K562 (cell line): ENCODE measurements at regions not wholly inside any gene's neighbourhood (a gene's known extent, or its start where the extent isn't known, plus 50 kb on each side); places are given as distances from the start of the nearest gene placed in this dataset.

Source experiments
- ATAC-seq: fragments of 200-7000 bp; cut with Tn5 transposase; 3 replicates; pipeline ENCODE4 v1.9.1; 2020; ENCODE audit warnings: moderate library complexity
- BruUV-seq: library from RNA; stranded (reverse); fragments of 400-500 nt; replicated peaks from 2 replicates; lab custom pipeline; 2021; lab: Mats Ljungman, UMichigan
- CTCF ChIA-PET: fragments of 300-600 bp; formaldehyde crosslinking; extraction: SDS; loops from one replicate; lab custom pipeline; 2021; ENCODE audit warnings: low intra/inter-chr PET ratio; lab: Yijun Ruan, JAX
- POLR2A ChIA-PET: fragments of 300-600, 350-650 bp; sonication (Branson Sonifier 250); formaldehyde crosslinking; extraction: SDS; loops from one replicate; lab custom pipeline; 2021; ENCODE audit warnings: antibody characterized with exemption, inconsistent platforms; lab: Yijun Ruan, JAX
- DNase-seq, 4 experiments: peaks; one replicate each; pipeline versions ENCODE4 v3.0.0 to v3.0.0-alpha.2; 2011 to 2018; ENCODE audit warnings: low spot score in 3 of 4, mixed read lengths in 3 of 4; ENCODE audit errors: extremely low read depth in 1 of 4
- FAIRE-seq: peaks from 2 replicates; lab custom pipeline; 2011; peaks lifted over from hg19 to GRCh38; lab: Jason Lieb, UNC
- H2AFZ ChIP-seq: 2 replicates; pipeline ENCODE4 v1.6.0; 2011; ENCODE audit warnings: low read depth, low read length, control low read depth, inconsistent platforms
- H3K27ac ChIP-seq: fragments of 200-600 bp; 3 replicates; pipeline ENCODE4 v1.8.0; 2011; ENCODE audit warnings: low read depth, mild to moderate bottlenecking, control low read depth, inconsistent platforms, low read length, moderate library complexity, mixed read lengths; ENCODE audit errors: extremely low read depth
- H3K27me3 ChIP-seq, 2 experiments: fragments of 300-600 bp in 1 of 2; 2 replicates in 1 of 2; 3 replicates in 1 of 2; pipeline versions ENCODE4 v1.6.0 to v1.8.0; 2011; ENCODE audit warnings: inconsistent platforms in 2 of 2, low read length in 2 of 2, mild to moderate bottlenecking in 1 of 2, mixed read lengths in 1 of 2, moderate library complexity in 1 of 2; ENCODE audit not compliant: control insufficient read depth in 2 of 2, insufficient read depth in 2 of 2
- H3K36me3 ChIP-seq: fragments of 300-600 bp; 3 replicates; pipeline ENCODE4 v1.8.0; 2011; ENCODE audit warnings: mild to moderate bottlenecking, low read length, inconsistent platforms; ENCODE audit not compliant: control insufficient read depth, insufficient read depth
- H3K4me1 ChIP-seq, 2 experiments: fragments of 200-600 bp in 1 of 2; replicated peaks in 1 of 2; 2 replicates in 1 of 2; 3 replicates in 1 of 2; pipeline versions ENCODE4 v1.5.1 to v1.8.0; 2011; ENCODE audit warnings: inconsistent platforms in 2 of 2, low read length in 2 of 2, mild to moderate bottlenecking in 1 of 2, mixed read lengths in 1 of 2, moderate library complexity in 1 of 2; ENCODE audit not compliant: control insufficient read depth in 2 of 2, insufficient read depth in 2 of 2
- H3K4me2 ChIP-seq: 2 replicates; pipeline ENCODE4 v1.6.1; 2011; ENCODE audit warnings: low read length, control low read depth, inconsistent platforms, mixed read lengths; ENCODE audit not compliant: insufficient read depth
- H3K4me3 ChIP-seq: fragments of 200-600 bp; sonication (generic), shearing (Covaris generic); 2 replicates; pipeline ENCODE4 v1.5.1; 2016; ENCODE audit warnings: control low read depth, inconsistent platforms
- H3K79me2 ChIP-seq: fragments of 200-600 bp; 3 replicates; pipeline ENCODE4 v1.8.0; 2011; ENCODE audit warnings: low read length, inconsistent platforms; ENCODE audit not compliant: control insufficient read depth, insufficient read depth
- H3K9ac ChIP-seq, 2 experiments: 2 replicates each; pipeline versions ENCODE4 v1.6.0 to v1.6.1; 2011; ENCODE audit warnings: low read depth in 2 of 2, low read length in 2 of 2, control low read depth in 1 of 2, inconsistent platforms in 1 of 2, mild to moderate bottlenecking in 1 of 2, mixed read lengths in 1 of 2; ENCODE audit not compliant: insufficient read depth in 1 of 2
- H3K9me1 ChIP-seq: one replicate; pipeline ENCODE4 v1.6.0; 2011; ENCODE audit warnings: inconsistent platforms, mild to moderate bottlenecking, low read length, moderate library complexity; ENCODE audit not compliant: control insufficient read depth, insufficient read depth
- H3K9me3 ChIP-seq: replicated peaks from 2 replicates; pipeline ENCODE4 v1.5.1; 2011; ENCODE audit warnings: low read depth, low read length, inconsistent platforms; ENCODE audit not compliant: control insufficient read depth, insufficient read depth
- H4K20me1 ChIP-seq: replicated peaks from 2 replicates; pipeline ENCODE4 v1.6.1; 2011; ENCODE audit warnings: low read length, inconsistent platforms, mixed read lengths; ENCODE audit not compliant: control insufficient read depth, insufficient read depth
- E2F1 ChIP-seq: sonication (generic); formaldehyde crosslinking; IDR thresholded peaks from 2 replicates; pipeline ENCODE4 v1.8.1; 2023; ENCODE audit warnings: mild to moderate bottlenecking, missing genetic modification reagents, moderate library complexity
- E2F6 ChIP-seq, 2 experiments: IDR thresholded peaks; 2 replicates each; pipeline ENCODE4 v1.6.1; 2011; ENCODE audit warnings: borderline replicate concordance in 1 of 2, control low read depth in 1 of 2, low read depth in 1 of 2, low read length in 1 of 2, mild to moderate bottlenecking in 1 of 2, mixed read lengths in 1 of 2, moderate library complexity in 1 of 2; ENCODE audit not compliant: insufficient read depth in 1 of 2, insufficient read length in 1 of 2, poor library complexity in 1 of 2, severe bottlenecking in 1 of 2; ENCODE audit errors: extremely low read depth in 1 of 2
- ELF4 ChIP-seq: fragments of 450-650 bp; formaldehyde crosslinking; IDR thresholded peaks from 2 replicates; pipeline ENCODE4 v1.4.0; 2022; ENCODE audit warnings: missing genetic modification characterization
- IRF1 ChIP-seq: sonication (generic); formaldehyde crosslinking; IDR thresholded peaks from 2 replicates; pipeline ENCODE4 v1.8.0; 2022; ENCODE audit warnings: missing genetic modification reagents, mild to moderate bottlenecking, borderline replicate concordance
- NRF1 ChIP-seq, 2 experiments: fragments of 450-650 bp; IDR thresholded peaks in 1 of 2; conservative IDR thresholded peaks in 1 of 2; 2 replicates each; pipeline ENCODE4 v1.6.1; 2014; ENCODE audit warnings: mild to moderate bottlenecking in 2 of 2
- PHF21A ChIP-seq: fragments of 450-650 bp; IDR thresholded peaks from 2 replicates; pipeline ENCODE4 v1.6.1; 2017; ENCODE audit warnings: low read depth, borderline replicate concordance
- RCOR1 ChIP-seq, 2 experiments: IDR thresholded peaks; 2 replicates each; pipeline ENCODE4 v1.6.1; 2012; ENCODE audit warnings: low read depth in 2 of 2, low read length in 2 of 2, borderline replicate concordance in 1 of 2, improper control_type of control experiment in 1 of 2
- ZBED1 ChIP-seq: IDR thresholded peaks from 2 replicates; pipeline ENCODE4 v1.6.1; 2014
- ZC3H11A ChIP-seq: IDR thresholded peaks from 2 replicates; pipeline ENCODE4 v1.6.1; 2012; ENCODE audit warnings: low read depth, low read length, improper control_type of control experiment
- ZNF174 ChIP-seq: fragments of 250-450 bp; sonication (Bioruptor Pico); IDR thresholded peaks from 2 replicates; pipeline ENCODE4 v1.4.0; 2020; ENCODE audit warnings: mild to moderate bottlenecking
- ZNF324 ChIP-seq: fragments of 250-450 bp; sonication (Bioruptor Pico); IDR thresholded peaks from 2 replicates; pipeline ENCODE4 v1.4.0; 2020; ENCODE audit warnings: mild to moderate bottlenecking
- ZNF551 ChIP-seq: fragments of 250-450 bp; sonication (Bioruptor Pico); IDR thresholded peaks from 2 replicates; pipeline ENCODE4 v1.5.0; 2021; ENCODE audit warnings: mild to moderate bottlenecking, moderate library complexity
- ZNF76 ChIP-seq: fragments of 250-450 bp; sonication (Bioruptor Pico); IDR thresholded peaks from 2 replicates; pipeline ENCODE4 v1.4.0; 2020; ENCODE audit warnings: mild to moderate bottlenecking, moderate library complexity, borderline replicate concordance
- WGBS: fragments of 100-300 bp; shearing (Covaris generic); methylation state at CpG from one replicate; pipeline ENCODE4 v1.1.6; 2016; ENCODE audit warnings: low coverage, mixed read lengths; ENCODE audit not compliant: insufficient coverage; ENCODE audit errors: missing lambda C conversion rate; 5-methylcytosine and 5-hydroxymethylcytosine counted together
- in situ Hi-C: fragments of 300-500 bp; cut with MboI; formaldehyde crosslinking; loops from 4 replicates; pipeline ENCODE4 v1.15.0; 2018; ENCODE audit warnings: inconsistent platforms, mixed read lengths
- intact Hi-C: fragments of 100-400 bp; cut with micrococcal nuclease; formaldehyde crosslinking; loops from 2 replicates; pipeline ENCODE4 v1.14.2; 2022

DNA sequence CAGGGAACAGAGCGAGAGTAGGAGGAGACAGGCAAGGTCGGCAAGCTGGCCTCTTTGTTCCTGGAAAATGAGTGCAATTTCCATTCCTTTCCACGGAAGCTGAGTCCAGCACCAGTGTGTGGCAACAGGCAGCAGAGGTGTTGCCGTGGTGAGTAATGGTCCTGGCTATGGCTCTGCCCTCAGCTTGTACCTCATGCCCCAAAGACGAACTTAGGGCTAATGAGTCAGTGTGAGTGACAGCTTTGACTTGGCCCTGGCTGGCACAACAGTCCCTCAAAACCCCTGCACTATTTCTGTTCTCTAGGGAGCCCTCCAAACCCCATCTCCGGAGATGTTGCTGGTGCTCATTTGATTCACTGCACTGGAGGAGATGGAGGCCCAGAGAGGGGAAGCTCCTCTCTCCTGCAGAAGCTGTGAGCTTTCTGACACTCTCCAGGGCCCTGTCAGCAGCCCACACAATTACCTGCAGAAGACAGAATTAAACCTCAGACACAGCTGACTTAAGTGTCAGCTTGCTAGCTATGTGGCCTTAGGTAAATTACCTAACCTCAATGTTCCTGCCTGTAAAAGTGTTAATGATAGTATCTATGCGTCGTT lies 129.9 kb downstream of the TMEM132E start:
- H3K27me3 ChIP-seq = 0 out of 5 replicates have a peak, but pooled peaks cover 0 to 4% of the 10 kb centered on the region in 2 experiments
- H3K27ac ChIP-seq = no peak overlapping the region
- no peak overlapping the region for H2AFZ ChIP-seq
- ChIA-PET POLR2A (interaction anchor here (0.5 kb wide), 1 partner anchor 45 kb away, joined by 3 read pairs; no protein-coding TSS in a partner anchor), CTCF (no interaction called here)
- H3K9me3 ChIP-seq = no peaks in the 10 kb centered on the region
- intact Hi-C loops = no loop called here
- no peaks in the 10 kb centered on the region; the same call in 1 of the 2 replicates for H4K20me1 ChIP-seq
- in situ Hi-C loops = no loop called here
- BruUV-seq = no TSS peak
- 0% methylated on average over 8 of the region's 8 CpGs for WGBS
- H3K9me1 ChIP-seq = no peaks in the 10 kb centered on the region
- H3K36me3 ChIP-seq = no peaks in the 10 kb centered on the region
- TF ChIP-seq E2F1 (CRISPR knock-in tag) (no peak), PHF21A (no peak), IRF1 (CRISPR knock-in tag) (no peak), ELF4 (CRISPR knock-in tag) (no peak), NRF1 (conservative IDR thresholded peaks at IDR 0.05 in 1 of 2, IDR thresholded peaks at IDR 0.05 in 1 of 2) (no peak), E2F6 (IDR thresholded peaks at IDR 0.05; ENCODE audit: borderline replicate concordance in 1 of 2, extremely low read depth in 1 of 2, insufficient read depth in 1 of 2, insufficient read length in 1 of 2, low read depth in 1 of 2, low read length in 1 of 2, poor library complexity in 1 of 2, severe bottlenecking in 1 of 2) (no peak), ZNF174 (CRISPR knock-in tag) (no peak), RCOR1 (IDR thresholded peaks at IDR 0.05; ENCODE audit: borderline replicate concordance in 1 of 2, low read depth in 2 of 2, low read length in 2 of 2) (no peak), ZBED1 (no peak), ZNF76 (CRISPR knock-in tag) (no peak), ZC3H11A (no peak), ZNF551 (CRISPR knock-in tag) (no peak), ZNF324 (CRISPR knock-in tag) (no peak)
- no peak overlapping the region for H3K4me3 ChIP-seq
- no peaks in the 10 kb centered on the region for H3K4me1 ChIP-seq
- FAIRE-seq = no peak
- no peak overlapping the region for H3K9ac ChIP-seq
- H3K4me2 ChIP-seq = no peak overlapping the region
- no peak for DNase-seq
- no peaks in the 10 kb centered on the region for H3K79me2 ChIP-seq
- ATAC-seq = no peak
